Cerebellar cortex (tissue), 1 donor: ENCODE measurements at regions not wholly inside any gene's neighbourhood (a gene's known extent, or its start where the extent isn't known, plus 50 kb on each side); places are given as distances from the start of the nearest gene placed in this dataset.
A peak's percentile ranks its signal among the peaks of the same experiment; 100 is the strongest.

Experiments used
- DNase-seq: peaks from one replicate; pipeline ENCODE4 v3.0.0-alpha.2; 2015; ENCODE audit warnings: low spot score

GRCh38 chrX:95029571-95029970 lies 1355.6 kb downstream of the FAM133A start:
- DNase-seq, result no peak

GRCh38 chrX:95040104-95040503 lies 1366.1 kb downstream of the FAM133A start:
- no peak for DNase-seq

GRCh38 chrX:95044331-95044730 lies 1370.3 kb downstream of the FAM133A start:
- DNase-seq, result no peak

GRCh38 chrX:95055991-95056390 lies 1382.0 kb downstream of the FAM133A start:
- DNase-seq, result no peak

- no peak for DNase-seq
Measured at GRCh38 chrX:95056901-95057300, 1382.9 kb downstream of the FAM133A start.

- no peak for DNase-seq
Measured at GRCh38 chrX:95057341-95057740, 1383.3 kb downstream of the FAM133A start.

GRCh38 chrX:95058815-95059214 lies 1384.8 kb downstream of the FAM133A start:
- DNase-seq, result no peak

GRCh38 chrX:95059909-95060308 lies 1385.9 kb downstream of the FAM133A start:
- no peak for DNase-seq

GRCh38 chrX:95063554-95063953 lies 1389.5 kb downstream of the FAM133A start:
- no peak for DNase-seq

- no peak for DNase-seq
Measured at GRCh38 chrX:95065151-95065550, 1391.1 kb downstream of the FAM133A start.

GRCh38 chrX:95071052-95071451 lies 1397.0 kb downstream of the FAM133A start:
- DNase-seq, result no peak

- DNase-seq, result no peak
Measured at GRCh38 chrX:95071621-95072020, 1397.6 kb downstream of the FAM133A start.

GRCh38 chrX:95076449-95076848 lies 1402.4 kb downstream of the FAM133A start:
- DNase-seq, result peak; percentile 0

- DNase-seq, result no peak
Measured at GRCh38 chrX:95101851-95102390, 1427.9 kb downstream of the FAM133A start.

GRCh38 chrX:95117556-95117955 lies 1443.5 kb downstream of the FAM133A start:
- DNase-seq, result no peak

GRCh38 chrX:95145848-95146490 lies 1472.0 kb downstream of the FAM133A start:
- no peak for DNase-seq

- DNase-seq, result no peak
Measured at GRCh38 chrX:95152810-95153209, 1478.8 kb downstream of the FAM133A start.

- DNase-seq, result no peak
Measured at GRCh38 chrX:95156566-95156965, 1482.6 kb downstream of the FAM133A start.
